Liver (tissue), 8 donors: ENCODE measurements at regions not wholly inside any gene's neighbourhood (a gene's known extent, or its start where the extent isn't known, plus 50 kb on each side); places are given as distances from the start of the nearest gene placed in this dataset.

Source experiments
- DNase-seq: peaks from one replicate; pipeline ENCODE4 v3.0.0-alpha.2; 2017; ENCODE audit warnings: low spot score
- H3K27ac ChIP-seq, 2 donors: one replicate each; pipeline ENCODE4 v1.7.0; 2013; ENCODE audit warnings: inconsistent platforms in 2 of 2, low read length in 2 of 2, control low read depth in 1 of 2, low read depth in 1 of 2, mild to moderate bottlenecking in 1 of 2
- H3K27me3 ChIP-seq, 4 donors: one replicate each; pipeline versions ENCODE4 v1.6.1 to v1.7.0; 2013; ENCODE audit warnings: low read length in 3 of 4, inconsistent platforms in 1 of 4, mild to moderate bottlenecking in 1 of 4, moderate library complexity in 1 of 4; ENCODE audit not compliant: control insufficient read depth in 4 of 4, insufficient read depth in 4 of 4
- H3K36me3 ChIP-seq, 4 donors: one replicate each; pipeline versions ENCODE4 v1.6.1 to v1.7.0; 2013; ENCODE audit warnings: low read length in 3 of 4, mild to moderate bottlenecking in 3 of 4, low read depth in 1 of 4, moderate library complexity in 1 of 4; ENCODE audit not compliant: control insufficient read depth in 4 of 4, insufficient read depth in 3 of 4
- H3K4me1 ChIP-seq, 4 donors: one replicate each; pipeline versions ENCODE4 v1.6.1 to v1.7.0; 2013; ENCODE audit warnings: low read length in 3 of 4, mild to moderate bottlenecking in 3 of 4, moderate library complexity in 1 of 4; ENCODE audit not compliant: control insufficient read depth in 4 of 4, insufficient read depth in 4 of 4
- H3K4me3 ChIP-seq, 3 donors: one replicate each; pipeline versions ENCODE4 v1.6.1 to v1.7.0; 2013; ENCODE audit warnings: low read length in 3 of 3, control low read depth in 1 of 3, low read depth in 1 of 3, mild to moderate bottlenecking in 1 of 3
- H3K9ac ChIP-seq, 2 donors: one replicate each; pipeline ENCODE4 v1.7.0; 2013; ENCODE audit warnings: low read length in 2 of 2, mild to moderate bottlenecking in 2 of 2, moderate library complexity in 2 of 2, control low read depth in 1 of 2, low read depth in 1 of 2
- H3K9me3 ChIP-seq, 4 donors: one replicate each; pipeline versions ENCODE4 v1.6.1 to v1.7.0; 2013; ENCODE audit warnings: low read length in 3 of 4; ENCODE audit not compliant: control insufficient read depth in 4 of 4
- ATF3 ChIP-seq: IDR thresholded peaks from 2 replicates; pipeline ENCODE4 v1.6.1; 2016; ENCODE audit warnings: antibody characterized with exemption
- EGR1 ChIP-seq, 2 donors: IDR thresholded peaks; 2 replicates each; pipeline ENCODE4 v1.6.1; 2016 to 2018; ENCODE audit warnings: antibody characterized with exemption in 2 of 2, low read depth in 2 of 2
- FOXA1 ChIP-seq: IDR thresholded peaks from 2 replicates; pipeline ENCODE4 v1.6.1; 2016; ENCODE audit warnings: antibody characterized with exemption
- FOXA2 ChIP-seq: IDR thresholded peaks from 2 replicates; pipeline ENCODE4 v1.6.1; 2016; ENCODE audit warnings: antibody characterized with exemption
- GABPA ChIP-seq, 2 donors: IDR thresholded peaks in 1 of 2; conservative IDR thresholded peaks in 1 of 2; 2 replicates each; pipeline ENCODE4 v1.6.1; 2016; ENCODE audit warnings: antibody characterized with exemption in 2 of 2, mild to moderate bottlenecking in 1 of 2, moderate library complexity in 1 of 2
- HNF4A ChIP-seq, 2 donors: conservative IDR thresholded peaks; 2 replicates each; pipeline ENCODE4 v1.6.1; 2016; ENCODE audit warnings: antibody characterized with exemption in 2 of 2, mild to moderate bottlenecking in 2 of 2
- HNF4G ChIP-seq: IDR thresholded peaks from 2 replicates; pipeline ENCODE4 v1.6.1; 2016; ENCODE audit warnings: antibody characterized with exemption
- JUND ChIP-seq, 2 donors: IDR thresholded peaks; 2 replicates each; pipeline ENCODE4 v1.6.1; 2016; ENCODE audit warnings: antibody characterized with exemption in 2 of 2
- MAX ChIP-seq: IDR thresholded peaks from 2 replicates; pipeline ENCODE4 v1.6.1; 2016; ENCODE audit warnings: antibody characterized with exemption
- NR2F2 ChIP-seq: IDR thresholded peaks from 2 replicates; pipeline ENCODE4 v1.6.1; 2016; ENCODE audit warnings: antibody characterized with exemption
- RAD21 ChIP-seq, 2 donors: IDR thresholded peaks; 2 replicates each; pipeline ENCODE4 v1.6.1; 2016; ENCODE audit warnings: antibody characterized with exemption in 2 of 2, mild to moderate bottlenecking in 2 of 2
- REST ChIP-seq: IDR thresholded peaks from 2 replicates; pipeline ENCODE4 v1.6.1; 2016; ENCODE audit warnings: antibody characterized with exemption, mild to moderate bottlenecking
- RXRA ChIP-seq, 2 donors: IDR thresholded peaks; 2 replicates each; pipeline ENCODE4 v1.6.1; 2017 to 2018; ENCODE audit warnings: antibody characterized with exemption in 2 of 2, mild to moderate bottlenecking in 1 of 2
- SP1 ChIP-seq: IDR thresholded peaks from 2 replicates; pipeline ENCODE4 v1.6.1; 2018; ENCODE audit warnings: antibody characterized with exemption, mild to moderate bottlenecking
- TAF1 ChIP-seq: conservative IDR thresholded peaks from 2 replicates; pipeline ENCODE4 v1.6.1; 2016; ENCODE audit warnings: antibody characterized with exemption, mild to moderate bottlenecking
- YY1 ChIP-seq: IDR thresholded peaks from 2 replicates; pipeline ENCODE4 v1.6.1; 2016; ENCODE audit warnings: antibody characterized with exemption, mild to moderate bottlenecking
- WGBS: extraction: QIAGEN DNeasy Blood & Tissue Kit; methylation state at CpG from one replicate; pipeline ENCODE4 v1.1.7; 2013; 5-methylcytosine and 5-hydroxymethylcytosine counted together
- TF ChIP-seq, protein P1 (sequence below): fragments of 150-350 bp; IDR thresholded peaks from 2 replicates; pipeline ENCODE4 v1.5.1; 2017; ENCODE audit warnings: improper control_type of control experiment, low read depth, low read length; ENCODE audit not compliant: missing input control
- TF ChIP-seq, protein P2 (sequence below): IDR thresholded peaks from 2 replicates; pipeline ENCODE4 v1.6.1; 2016; ENCODE audit warnings: antibody characterized with exemption
- donor health status: healthy.
- donor health status: healthy.
- donor health status: healthy.
- donor health status: healthy.
- donor health status: healthy.

GRCh38 chr3:34263101-34263621 is 464.7 kb downstream of the PDCD6IP start (continued):
- TF ChIP-seq, protein P1, sequence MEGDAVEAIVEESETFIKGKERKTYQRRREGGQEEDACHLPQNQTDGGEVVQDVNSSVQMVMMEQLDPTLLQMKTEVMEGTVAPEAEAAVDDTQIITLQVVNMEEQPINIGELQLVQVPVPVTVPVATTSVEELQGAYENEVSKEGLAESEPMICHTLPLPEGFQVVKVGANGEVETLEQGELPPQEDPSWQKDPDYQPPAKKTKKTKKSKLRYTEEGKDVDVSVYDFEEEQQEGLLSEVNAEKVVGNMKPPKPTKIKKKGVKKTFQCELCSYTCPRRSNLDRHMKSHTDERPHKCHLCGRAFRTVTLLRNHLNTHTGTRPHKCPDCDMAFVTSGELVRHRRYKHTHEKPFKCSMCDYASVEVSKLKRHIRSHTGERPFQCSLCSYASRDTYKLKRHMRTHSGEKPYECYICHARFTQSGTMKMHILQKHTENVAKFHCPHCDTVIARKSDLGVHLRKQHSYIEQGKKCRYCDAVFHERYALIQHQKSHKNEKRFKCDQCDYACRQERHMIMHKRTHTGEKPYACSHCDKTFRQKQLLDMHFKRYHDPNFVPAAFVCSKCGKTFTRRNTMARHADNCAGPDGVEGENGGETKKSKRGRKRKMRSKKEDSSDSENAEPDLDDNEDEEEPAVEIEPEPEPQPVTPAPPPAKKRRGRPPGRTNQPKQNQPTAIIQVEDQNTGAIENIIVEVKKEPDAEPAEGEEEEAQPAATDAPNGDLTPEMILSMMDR = no peak
- no peak for TF ChIP-seq FOXA1
- TF ChIP-seq YY1 = no peak
- no peak for TF ChIP-seq HNF4A (conservative IDR thresholded peaks at IDR 0.05)
- TF ChIP-seq FOXA2 = no peak
- no peak for TF ChIP-seq EGR1 (IDR thresholded peaks at IDR 0.05; ENCODE audit: low read depth in 2 of 2)
- no peak for TF ChIP-seq MAX
- TF ChIP-seq RAD21 (IDR thresholded peaks at IDR 0.05) = no peak

DNA sequence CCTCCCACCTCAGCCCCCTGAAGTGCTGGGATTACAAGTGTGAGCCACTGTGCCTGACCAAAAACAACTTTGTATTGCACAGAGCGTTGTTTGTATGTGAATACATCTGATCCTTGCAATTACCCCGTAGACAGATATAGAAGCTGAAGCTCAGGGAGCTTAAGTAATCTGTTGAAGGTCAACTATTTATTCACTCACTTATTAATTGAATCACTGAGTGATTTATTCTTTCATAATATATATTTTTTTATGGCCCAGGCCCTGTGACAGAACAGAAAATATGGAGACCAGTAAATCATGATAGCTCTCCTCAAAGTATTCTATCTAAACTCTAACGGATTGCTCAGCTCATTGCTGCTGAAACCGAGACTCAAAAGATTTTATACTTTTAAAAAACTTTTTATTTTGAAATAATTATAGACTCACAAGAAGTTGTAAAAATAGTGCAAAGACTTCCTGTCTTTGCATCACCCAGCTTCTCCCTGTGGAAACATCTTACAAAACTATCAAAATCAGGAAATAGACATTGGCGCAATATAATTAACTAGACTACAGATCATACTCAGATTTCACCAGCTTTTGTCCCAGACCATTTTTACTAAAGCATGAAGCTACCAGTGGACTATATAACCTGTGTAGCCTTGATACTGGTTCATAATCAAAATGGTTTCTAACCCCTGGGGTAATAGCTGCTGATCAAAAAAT is 466.1 kb downstream of the PDCD6IP start:
- Histone ChIP-seq H3K9me3 (no peaks in the 10 kb centered on the region), H3K4me1 (no peaks in the 10 kb centered on the region), H3K27ac (no peak overlapping the region), H3K4me3 (no peak overlapping the region), H3K27me3 (no peaks in the 10 kb centered on the region), H3K9ac (no peak overlapping the region), H3K36me3 (no peaks in the 10 kb centered on the region)
- no peak for DNase-seq
- no peak for TF ChIP-seq REST
- TF ChIP-seq ATF3 = no peak
- no peak for TF ChIP-seq NR2F2
- no peak for TF ChIP-seq HNF4G
- no peak for TF ChIP-seq FOXA2
- no peak for TF ChIP-seq YY1
- TF ChIP-seq GABPA (IDR thresholded peaks at IDR 0.05 in 1 of 2, conservative IDR thresholded peaks at IDR 0.05 in 1 of 2) = no peak
- TF ChIP-seq, protein P2, sequence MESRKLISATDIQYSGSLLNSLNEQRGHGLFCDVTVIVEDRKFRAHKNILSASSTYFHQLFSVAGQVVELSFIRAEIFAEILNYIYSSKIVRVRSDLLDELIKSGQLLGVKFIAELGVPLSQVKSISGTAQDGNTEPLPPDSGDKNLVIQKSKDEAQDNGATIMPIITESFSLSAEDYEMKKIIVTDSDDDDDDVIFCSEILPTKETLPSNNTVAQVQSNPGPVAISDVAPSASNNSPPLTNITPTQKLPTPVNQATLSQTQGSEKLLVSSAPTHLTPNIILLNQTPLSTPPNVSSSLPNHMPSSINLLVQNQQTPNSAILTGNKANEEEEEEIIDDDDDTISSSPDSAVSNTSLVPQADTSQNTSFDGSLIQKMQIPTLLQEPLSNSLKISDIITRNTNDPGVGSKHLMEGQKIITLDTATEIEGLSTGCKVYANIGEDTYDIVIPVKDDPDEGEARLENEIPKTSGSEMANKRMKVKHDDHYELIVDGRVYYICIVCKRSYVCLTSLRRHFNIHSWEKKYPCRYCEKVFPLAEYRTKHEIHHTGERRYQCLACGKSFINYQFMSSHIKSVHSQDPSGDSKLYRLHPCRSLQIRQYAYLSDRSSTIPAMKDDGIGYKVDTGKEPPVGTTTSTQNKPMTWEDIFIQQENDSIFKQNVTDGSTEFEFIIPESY = no peak
- no peak for TF ChIP-seq HNF4A (conservative IDR thresholded peaks at IDR 0.05)
- no peak for TF ChIP-seq TAF1
- no peak for TF ChIP-seq RXRA (IDR thresholded peaks at IDR 0.05)
- TF ChIP-seq JUND (IDR thresholded peaks at IDR 0.05) = no peak
- TF ChIP-seq MAX = no peak
- no peak for TF ChIP-seq SP1
- no peak for TF ChIP-seq RAD21 (IDR thresholded peaks at IDR 0.05)
- no peak for TF ChIP-seq EGR1 (IDR thresholded peaks at IDR 0.05; ENCODE audit: low read depth in 2 of 2)
- TF ChIP-seq, protein P1 = no peak
- no peak for TF ChIP-seq FOXA1
- 79% methylated on average over 5 of the region's 5 CpGs for whole genome bisulfite sequencing
